ENCODE measurements at regions not wholly inside any gene's neighbourhood (a gene's known extent, or its start where the extent isn't known, plus 50 kb on each side); places are given as distances from the start of the nearest gene placed in this dataset.
A peak's percentile ranks its signal among the peaks of the same experiment; 100 is the strongest.
"Not testable (repeated sequence)": the region's sequence is repeated elsewhere in the genome, so short reads cannot be mapped to it uniquely, and the experiment has no call there.

DNA sequence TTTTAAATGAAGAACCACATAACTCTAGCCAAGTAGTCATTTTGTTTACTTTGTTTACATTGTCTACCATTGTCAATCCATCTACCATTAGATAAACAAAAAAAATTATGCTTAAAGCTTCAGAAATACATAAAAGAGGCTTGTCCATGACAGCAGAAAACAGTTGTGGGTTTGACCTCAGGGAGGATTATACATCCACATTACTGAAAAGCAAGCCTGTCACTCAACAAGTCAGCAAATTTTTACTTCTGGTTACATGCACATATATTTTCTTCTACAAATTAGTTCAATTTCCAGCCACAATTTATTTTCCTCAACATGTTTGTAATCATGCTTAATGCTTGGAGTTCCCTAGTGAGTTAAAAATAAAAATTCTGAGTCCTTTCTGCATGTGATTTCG is 713.3 kb downstream of the COL12A1 start:
- DNase-seq (ENCODE audit: low read depth in 2 of 2), result no peak

DNA sequence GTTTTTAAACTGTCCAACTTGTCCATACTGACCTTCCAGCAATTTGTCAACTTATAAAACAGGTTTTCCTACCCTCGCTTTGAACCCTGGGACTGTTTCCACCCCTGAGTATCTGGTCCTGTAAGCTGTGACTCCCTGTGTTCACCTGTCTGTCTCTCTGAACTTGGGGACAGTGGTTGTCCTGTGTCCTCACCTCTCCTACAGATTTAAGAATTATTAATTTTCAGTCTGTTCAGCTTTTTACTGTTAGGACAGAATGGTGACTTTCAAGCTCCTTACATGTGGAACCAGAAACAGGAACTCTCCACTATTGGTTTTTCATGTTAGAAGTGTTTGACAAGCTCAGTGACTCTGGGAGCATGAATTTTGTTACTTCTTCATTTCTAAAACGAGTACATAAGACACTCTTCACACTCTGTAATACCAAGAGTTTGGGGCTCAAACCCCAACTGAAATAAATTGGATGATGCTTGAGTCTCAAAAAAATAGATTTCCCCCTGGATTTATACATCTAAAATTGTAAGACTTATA is 713.9 kb downstream of the COL12A1 start:
- no peak for DNase-seq (ENCODE audit: low read depth in 2 of 2)

DNA sequence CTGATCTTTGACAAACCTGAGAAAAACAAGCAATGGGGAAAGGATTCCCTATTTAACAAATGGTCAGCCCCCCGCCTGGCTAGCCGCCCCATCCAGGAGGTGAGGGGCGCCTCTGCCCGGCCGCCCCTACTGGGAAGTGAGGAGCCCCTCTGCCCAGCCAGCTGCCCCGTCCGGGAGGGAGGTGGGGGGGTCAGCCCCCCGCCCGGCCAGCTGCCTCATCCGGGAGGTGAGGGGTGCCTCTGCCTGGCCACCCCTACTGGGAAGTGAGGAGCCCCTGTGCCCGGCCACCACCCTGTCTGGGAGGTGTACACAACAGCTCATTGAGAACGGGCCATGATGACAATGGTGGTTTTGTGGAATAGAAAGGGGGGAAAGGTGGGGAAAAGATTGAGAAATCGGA is 717.1 kb downstream of the COL12A1 start:
- DNase-seq (ENCODE audit: low read depth in 2 of 2), result not testable (repeated sequence)

DNA sequence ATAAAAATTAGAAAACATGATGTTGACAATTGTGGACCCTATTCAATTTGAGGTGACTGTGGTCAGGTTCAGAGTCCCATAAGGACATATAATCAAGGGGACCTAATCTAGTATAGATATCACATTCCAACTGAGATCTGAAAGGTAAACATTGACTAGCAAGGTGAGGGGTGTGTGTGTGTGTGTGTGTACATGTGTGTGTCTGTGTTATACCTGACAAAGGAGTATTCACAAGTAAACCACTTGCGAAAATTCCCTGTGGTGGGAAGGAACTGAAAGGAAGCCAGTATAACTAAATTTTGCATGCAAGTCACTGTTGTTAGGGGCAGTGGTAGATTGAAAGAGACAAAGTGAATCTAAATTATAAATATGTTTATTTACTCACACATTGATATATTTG is 723.7 kb downstream of the COL12A1 start:
- no peak for DNase-seq (ENCODE audit: low read depth in 2 of 2)

DNA sequence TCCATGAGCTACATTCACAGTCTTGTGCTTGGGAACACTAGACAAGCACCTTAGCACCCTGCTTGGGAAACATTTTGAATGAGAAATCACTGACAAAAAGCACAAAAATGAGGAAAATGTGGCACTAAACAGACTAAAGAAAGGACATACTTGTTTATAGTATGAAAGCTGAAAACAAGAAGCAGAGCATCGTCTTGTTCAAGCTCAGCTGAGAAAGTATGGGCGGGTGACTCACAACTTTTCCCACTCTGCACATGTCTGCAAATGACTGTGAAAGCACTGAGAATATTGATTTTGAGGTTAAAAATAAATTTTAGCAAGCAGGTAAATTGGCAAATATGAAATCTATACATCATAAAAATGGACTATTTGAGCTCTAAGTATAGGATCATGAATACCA is 725.3 kb downstream of the COL12A1 start:
- DNase-seq (ENCODE audit: low read depth in 2 of 2), result no peak

DNA sequence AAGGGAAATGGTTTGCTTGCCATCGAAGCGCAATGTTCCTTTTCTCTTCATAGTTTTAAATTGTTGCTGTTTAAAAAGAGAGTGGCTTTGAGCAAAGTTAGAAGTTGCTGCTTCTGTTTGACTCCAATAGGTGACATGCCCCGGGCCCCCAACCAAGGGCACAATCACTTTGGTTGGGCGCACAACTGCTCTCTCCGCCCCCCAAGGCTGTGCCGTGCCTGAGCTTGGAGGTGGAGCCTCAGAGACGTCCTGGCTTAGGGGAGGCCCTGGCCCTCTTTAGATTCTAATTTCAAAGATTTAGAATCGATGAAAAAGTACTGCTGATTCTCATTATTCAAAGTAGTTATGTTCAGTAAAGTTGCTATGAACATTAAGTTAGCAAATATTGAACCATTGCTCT is 725.9 kb downstream of the COL12A1 start:
- DNase-seq (ENCODE audit: low read depth in 2 of 2), result no peak

DNA sequence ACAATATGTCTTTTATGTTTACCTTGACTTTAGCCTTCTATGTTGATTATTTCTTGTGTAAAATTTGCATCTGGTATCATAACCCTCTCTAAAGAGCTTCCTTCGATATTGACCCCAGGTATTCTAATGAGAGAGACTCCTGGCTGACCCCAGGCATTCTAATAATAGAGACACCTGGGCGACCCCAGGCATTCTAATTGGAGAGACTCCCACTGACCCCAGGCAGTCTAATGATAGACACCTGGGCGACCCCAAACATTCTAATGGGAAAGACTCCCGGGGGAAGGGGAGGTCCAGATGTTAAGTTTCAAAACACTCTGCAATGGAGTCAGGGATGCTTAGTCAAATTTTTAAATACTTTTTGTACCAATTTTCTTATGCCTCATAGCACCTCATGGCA is 726.4 kb downstream of the COL12A1 start:
- no peak for DNase-seq (ENCODE audit: low read depth in 2 of 2)

DNA sequence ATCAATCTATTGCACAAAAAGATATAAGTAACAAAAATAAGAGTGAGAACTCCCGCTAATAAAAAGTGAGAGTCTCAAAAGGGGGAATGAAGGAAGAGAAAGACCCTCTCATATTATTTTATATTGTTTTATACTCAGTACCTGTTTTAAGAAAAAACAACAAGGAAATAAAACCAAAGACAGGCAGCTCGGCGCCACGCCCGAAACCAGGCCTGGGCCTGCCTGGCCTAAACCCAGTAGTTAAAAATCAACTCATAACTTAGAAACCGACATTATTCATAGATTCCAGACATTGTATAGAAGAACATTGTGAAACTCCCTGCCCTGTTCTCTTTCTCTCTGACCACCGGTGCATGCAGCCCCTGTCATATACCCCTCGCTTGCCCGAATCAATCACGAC is 731.8 kb downstream of the COL12A1 start:
- not testable (repeated sequence) for DNase-seq (ENCODE audit: low read depth in 2 of 2)

DNA sequence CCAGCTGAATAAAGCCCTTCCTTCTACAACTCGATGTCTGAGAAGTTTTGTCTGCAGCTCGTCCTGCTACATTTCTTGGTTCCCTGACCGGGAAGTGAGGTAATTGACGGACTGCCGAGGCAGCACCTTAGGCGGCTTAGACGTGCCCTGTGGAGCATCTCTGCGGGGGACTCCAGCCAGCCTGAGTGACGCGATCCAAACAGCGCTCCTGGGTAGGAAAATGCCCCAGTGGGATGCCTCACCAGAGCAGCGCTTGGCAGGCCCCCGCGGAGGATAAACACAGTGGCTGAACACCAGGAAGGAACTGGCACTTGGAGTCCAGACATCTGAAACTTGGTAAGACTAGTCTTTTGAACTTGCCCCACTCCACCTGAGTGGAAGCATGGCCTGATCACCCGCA is 737.3 kb downstream of the COL12A1 start:
- not testable (repeated sequence) for DNase-seq (ENCODE audit: low read depth in 2 of 2)

DNA sequence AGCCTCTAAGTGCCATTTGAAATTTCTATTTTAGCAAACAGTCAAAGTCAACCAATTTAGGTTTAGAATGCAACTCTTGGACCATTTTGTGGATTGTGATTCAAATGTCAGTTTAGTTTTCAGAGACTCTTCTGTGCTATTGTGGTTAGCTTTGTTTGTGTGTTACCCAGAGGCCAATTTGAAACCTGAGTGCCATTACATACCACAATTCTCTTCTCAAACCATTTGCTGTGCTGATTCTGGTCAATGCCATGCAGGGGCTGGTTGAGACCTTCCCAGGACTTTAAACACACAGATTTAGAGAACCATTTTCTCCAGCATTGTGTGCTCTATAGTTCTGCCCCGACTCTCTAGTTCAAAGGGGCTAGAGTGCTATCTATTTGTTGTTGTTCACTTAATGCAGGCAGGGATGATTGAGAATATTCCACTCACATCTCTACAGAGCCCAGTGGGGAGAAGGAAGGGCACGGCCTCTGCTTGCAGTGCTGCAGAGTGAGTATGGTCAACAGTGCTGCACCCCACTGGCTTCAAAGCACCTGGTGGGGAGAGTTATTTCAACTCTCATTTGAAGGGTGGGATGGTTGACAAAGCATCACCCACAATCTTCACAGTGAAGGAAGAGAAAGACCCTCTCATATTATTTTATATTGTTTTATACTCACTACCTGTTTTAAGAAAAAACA is 738.2 kb downstream of the COL12A1 start:
- DNase-seq (ENCODE audit: low read depth in 2 of 2), result no peak

DNA sequence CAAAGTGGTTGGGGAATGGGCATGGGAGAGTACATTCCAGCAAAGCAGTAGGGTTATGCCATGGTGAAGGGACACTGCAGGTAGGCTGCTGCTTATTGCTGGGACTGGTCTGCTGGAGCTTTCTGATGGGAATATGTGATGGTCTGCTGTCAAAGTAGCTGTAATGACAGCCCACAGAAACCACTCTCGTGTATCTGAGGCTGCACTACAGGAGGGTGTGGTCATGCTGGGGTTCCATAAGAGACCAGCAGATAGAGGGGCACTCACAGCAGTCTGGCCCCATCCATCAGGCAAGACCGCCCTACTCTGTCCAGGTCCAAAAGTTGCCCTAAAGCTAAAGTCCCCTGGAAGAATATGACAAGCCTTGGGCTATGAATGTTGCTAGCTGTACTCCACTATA is 739.3 kb downstream of the COL12A1 start:
- DNase-seq (ENCODE audit: low read depth in 2 of 2), result no peak

DNA sequence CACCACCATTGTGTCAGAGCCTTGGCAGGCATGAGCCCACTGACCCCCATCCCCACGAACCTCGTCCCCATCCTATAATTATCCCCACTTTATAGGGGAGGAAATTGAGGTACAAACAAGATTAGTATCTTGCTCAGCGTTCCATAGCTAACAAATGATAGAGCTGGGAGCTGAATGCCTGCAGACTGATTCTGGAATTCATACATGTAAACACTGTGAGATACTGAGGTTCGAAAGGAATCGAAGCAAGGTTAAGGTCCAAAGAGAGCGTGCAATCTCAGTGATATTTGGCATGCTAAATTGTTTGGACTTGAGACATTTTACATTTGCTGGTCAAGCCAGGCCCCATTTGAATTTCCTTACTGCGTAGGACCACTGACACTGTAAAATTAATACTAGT is 746.6 kb downstream of the COL12A1 start:
- no peak for DNase-seq (ENCODE audit: low read depth in 2 of 2)

DNA sequence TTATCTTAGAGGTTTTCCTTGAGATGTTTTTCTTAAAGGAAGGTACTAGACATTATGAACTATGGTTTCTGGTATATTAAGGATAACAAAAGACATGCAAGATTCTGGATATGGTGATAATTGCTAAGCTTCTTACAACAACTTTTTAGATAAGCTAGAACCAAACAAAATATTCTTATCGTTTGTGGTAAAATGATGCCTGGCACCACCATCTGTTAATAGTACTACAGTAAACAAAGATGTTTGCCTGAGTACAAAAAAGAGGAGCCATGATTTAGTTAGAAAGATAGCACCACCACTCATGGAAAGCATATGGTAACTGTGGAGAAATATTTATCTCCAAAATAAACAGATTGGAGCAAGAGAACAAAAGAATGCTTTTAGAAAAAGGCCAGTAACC is 747.3 kb downstream of the COL12A1 start:
- no peak for DNase-seq (ENCODE audit: low read depth in 2 of 2)

DNA sequence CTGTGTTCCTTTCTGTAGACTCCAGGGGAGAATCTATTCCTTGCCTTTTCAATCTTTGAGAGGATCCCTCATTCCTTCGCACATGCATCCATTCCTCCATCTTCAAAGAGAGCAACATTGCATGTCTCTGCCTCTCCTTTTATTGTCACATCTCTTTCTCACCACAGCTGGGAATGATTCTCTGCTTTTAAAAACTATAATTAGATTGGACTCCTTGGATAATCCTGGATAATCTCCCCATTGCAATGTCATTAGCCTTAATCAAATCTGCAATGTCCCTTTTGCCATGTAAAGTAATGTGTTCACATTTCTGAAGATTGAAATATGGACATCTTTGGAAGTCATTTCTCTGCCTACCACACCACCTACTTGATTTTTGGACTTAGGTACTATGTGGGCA is 750.1 kb downstream of the COL12A1 start:
- DNase-seq (ENCODE audit: low read depth in 2 of 2), result no peak

DNA sequence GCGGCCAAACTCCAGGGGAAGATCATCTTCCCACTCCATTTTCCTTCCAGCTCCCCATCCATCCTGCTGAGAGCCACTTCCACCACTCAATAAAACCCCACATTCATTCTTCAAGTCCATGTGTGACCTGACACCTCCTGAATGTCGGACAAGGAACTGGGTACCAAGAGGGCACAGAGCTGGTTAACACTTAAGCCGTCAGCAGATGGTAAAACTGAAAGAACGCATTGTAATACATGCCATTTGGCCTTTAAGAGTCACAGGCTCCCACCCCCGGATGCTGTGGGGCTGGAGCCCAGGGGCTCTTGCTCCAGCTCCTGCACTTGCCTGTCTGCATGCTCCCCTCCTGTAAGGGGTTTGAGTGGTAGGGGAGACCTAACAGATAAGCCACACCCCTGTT is 753.9 kb downstream of the COL12A1 start:
- DNase-seq (ENCODE audit: low read depth in 2 of 2), result no peak

DNA sequence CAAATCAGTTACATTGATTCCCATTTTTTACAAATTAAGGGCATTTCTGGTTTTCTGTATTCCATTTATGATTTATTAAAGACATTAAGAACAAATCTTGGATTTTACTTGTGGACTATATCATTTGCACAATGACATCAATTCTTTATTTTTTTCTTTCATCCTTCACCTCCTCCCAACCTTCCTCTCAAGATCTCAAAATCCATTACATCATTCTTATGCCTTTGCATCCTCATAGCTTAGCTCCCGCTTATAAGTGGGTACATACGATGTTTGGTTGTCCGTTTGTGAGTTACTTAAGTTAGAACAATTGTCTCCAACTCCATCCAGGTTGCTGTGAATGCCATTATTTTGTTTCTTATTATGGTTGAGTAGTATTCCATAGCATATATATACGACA is 752.8 kb downstream of the CD109 start:
- no peak for DNase-seq (ENCODE audit: low read depth in 2 of 2)

DNA sequence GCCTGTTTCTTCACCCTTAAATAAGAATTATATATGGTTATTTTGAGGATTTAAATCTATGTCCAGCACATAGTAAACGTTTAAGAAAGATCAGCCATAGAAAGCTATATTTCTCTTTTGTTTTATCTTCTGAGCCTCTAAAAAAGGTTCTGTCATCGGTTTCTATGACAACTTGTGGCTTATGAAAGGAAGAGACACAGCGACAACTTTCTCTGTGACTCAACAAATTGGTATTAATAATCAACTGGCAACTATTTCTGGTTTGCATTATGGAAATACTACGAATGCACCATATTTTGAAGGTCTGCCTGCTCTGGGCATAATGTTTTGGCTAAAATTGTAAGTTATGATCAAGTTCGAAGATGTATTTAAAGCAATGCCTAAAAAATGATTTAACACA is 751.0 kb downstream of the CD109 start:
- peak; percentile 19 to 22 for DNase-seq (ENCODE audit: low read depth in 2 of 2)

DNA sequence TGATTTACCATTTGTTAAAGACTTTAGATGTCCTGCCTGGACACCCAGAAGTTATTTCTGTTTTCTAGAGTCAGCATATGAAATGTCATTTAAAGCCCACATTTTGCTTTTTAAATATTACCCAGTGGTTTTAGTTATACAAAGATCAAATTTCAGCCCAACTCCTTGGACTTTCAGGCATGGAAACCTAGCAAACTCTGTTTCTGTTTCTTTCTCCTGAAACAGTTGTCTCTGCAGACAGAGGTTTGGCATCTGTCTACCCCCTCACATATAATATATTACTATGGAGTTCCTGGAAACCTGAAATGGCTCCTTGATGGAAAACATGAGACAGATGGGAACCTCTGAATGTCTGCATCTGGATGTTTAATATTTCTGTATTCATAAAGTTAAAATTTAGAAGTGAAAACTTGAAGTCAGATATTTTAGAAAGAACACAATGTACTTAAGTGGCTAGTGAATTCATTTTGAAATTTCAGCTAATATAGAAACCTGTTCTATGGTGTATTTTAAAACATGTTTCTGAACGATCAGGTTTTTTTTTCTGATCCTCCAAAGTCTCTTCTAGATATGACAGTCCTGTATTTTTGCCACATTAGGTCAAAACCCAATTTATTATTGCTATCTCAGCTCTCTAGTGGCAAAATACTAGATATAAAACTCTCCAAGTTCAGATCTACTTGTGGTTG is 743.3 kb downstream of the CD109 start:
- DNase-seq (ENCODE audit: low read depth in 2 of 2), result no peak

DNA sequence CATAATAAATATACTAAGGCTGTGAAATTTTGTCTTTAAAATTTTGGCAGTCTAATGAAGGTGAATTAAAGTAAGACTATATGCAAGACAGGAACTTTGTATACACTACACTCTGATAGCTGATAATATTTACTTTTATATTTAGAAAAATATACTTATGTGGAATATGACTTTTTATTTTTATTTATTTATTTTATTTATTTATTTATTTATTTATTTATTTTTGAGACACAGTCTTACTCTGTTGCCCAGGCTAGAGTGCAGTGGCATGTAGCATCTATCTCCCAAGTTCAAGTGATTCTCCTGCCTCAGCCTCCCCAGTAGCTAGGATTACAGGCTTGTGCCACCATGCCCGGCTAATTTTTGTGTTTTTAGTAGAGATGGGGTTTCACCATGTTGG is 742.4 kb downstream of the CD109 start:
- DNase-seq (ENCODE audit: low read depth in 2 of 2), result not testable (repeated sequence)

DNA sequence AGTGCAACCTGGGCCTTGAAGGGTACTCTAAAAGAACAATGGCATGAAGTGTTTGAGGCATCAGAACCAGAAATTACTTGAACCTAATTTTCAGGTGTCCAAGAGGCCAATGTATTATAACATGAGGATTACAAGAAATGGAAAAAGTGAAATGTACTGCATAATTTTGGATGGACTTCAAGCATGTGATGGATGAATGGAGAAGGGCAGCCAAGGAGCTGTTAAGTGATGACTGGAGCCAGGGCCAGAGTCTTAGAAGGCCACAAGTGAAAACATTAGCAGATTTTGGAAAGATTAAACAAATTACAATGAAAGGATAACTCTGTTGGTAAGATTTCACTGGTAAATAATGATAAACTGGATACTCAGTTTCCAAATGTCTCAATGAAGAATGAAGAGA is 738.2 kb downstream of the CD109 start:
- DNase-seq (ENCODE audit: low read depth in 2 of 2), result no peak

DNA sequence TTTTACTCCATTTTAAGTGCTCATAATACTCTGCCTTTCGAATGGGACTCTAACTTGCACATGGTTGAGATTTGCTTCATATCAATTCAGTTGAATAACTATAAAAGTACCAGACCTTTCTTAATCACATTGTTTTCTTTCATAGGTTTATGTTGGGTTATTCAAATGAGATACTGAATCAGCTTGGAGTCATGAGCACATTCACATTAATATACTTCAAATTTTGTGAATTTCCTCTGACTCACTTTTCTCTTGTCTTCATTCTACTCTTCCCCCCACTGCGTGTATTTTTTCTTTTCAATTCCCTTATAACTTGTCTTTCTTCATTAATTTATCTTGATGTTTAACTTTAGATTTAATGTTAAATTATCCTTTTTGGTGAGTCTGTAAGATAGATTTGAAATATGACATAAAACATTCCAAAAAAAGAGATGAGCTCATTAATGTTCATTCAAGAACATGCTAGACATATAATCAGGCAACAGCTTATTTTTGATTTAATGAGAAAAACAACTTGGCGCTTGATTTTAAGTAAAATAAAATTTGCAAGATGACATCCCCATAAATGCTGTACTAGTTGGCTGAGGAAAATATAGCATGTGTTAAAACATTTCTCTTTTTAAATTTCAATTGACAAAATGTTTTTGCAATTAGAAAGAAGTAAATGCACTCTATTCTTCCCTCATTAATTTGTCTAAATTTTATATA is 736.0 kb downstream of the CD109 start:
- DNase-seq (ENCODE audit: low read depth in 2 of 2), result no peak

DNA sequence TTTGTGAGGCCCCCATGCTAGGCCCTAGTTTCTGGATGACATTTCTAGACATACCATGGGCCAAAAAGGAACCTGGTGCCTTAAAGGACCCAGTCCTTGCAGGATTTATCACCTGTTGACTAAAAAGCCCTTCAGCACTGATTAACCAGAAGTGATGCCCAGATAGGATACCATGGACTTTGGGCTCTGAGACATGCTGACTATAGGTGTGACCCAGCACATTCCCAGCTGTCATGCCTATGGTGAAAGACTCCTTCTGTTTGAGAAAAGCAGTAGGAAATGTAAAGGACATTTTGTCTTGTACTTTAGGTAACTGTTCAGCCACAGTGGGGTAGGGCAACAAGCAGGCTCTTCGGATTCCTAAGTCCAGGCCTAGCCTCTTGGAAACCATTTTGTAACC is 724.2 kb downstream of the CD109 start:
- no peak for DNase-seq (ENCODE audit: low read depth in 2 of 2)

DNA sequence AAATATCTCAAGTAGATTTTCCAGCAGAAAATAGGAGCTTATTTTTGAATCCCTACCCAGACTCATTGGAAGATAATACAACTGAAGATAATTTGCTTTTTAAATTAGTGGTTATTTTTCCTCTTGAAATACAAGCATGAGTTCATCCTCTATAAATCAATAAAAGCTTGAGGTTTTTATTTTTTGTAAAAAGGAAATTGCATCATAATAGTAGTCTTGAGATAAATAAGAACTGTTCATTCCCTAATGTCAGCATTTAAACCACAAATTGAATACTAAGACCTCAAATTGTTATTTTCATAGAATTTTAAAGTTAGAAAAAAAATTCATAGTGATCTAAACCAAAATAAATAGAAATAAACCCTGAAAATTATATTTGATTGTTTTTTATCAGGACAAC is 719.1 kb downstream of the CD109 start:
- DNase-seq (ENCODE audit: low read depth in 2 of 2), result no peak

All from fibroblast of skin of left biceps (primary cell).